ENCODE measurements at regions not wholly inside any gene's neighbourhood (a gene's known extent, or its start where the extent isn't known, plus 50 kb on each side); places are given as distances from the start of the nearest gene placed in this dataset.

DNA sequence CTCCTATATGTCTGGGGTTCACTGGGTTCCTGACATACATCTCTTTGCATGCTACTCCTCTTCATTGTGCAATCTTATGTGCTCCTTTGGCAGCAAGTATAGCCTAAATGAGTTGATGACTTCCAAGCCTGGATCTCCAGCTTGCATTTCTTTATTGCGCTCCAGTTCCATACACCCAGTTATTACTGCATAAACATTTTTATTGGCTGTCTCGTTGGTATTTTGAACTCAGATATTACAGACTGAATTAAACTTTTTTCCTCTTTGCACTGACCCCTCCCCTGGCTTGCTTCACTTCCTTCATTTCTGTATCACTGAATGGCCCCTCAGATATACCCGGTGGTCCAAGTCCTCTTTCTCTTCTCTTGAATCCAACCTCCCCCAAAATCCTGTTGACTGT lies 219.2 kb downstream of the MC4R start:
- TF ChIP-seq, protein P1, sequence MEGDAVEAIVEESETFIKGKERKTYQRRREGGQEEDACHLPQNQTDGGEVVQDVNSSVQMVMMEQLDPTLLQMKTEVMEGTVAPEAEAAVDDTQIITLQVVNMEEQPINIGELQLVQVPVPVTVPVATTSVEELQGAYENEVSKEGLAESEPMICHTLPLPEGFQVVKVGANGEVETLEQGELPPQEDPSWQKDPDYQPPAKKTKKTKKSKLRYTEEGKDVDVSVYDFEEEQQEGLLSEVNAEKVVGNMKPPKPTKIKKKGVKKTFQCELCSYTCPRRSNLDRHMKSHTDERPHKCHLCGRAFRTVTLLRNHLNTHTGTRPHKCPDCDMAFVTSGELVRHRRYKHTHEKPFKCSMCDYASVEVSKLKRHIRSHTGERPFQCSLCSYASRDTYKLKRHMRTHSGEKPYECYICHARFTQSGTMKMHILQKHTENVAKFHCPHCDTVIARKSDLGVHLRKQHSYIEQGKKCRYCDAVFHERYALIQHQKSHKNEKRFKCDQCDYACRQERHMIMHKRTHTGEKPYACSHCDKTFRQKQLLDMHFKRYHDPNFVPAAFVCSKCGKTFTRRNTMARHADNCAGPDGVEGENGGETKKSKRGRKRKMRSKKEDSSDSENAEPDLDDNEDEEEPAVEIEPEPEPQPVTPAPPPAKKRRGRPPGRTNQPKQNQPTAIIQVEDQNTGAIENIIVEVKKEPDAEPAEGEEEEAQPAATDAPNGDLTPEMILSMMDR (IDR thresholded peaks at IDR 0.05; ENCODE audit: insufficient read depth, low read length, poor library complexity, severe bottlenecking), result no peak
- no peak for TF ChIP-seq EZH2phosphoT487 (conservative IDR thresholded peaks at IDR 0.05; ENCODE audit: low read length)
